ENCODE measurements at regions not wholly inside any gene's neighbourhood (a gene's known extent, or its start where the extent isn't known, plus 50 kb on each side); places are given as distances from the start of the nearest gene placed in this dataset.

- TF ChIP-seq CTCF (IDR thresholded peaks at IDR 0.05; ENCODE audit: insufficient read depth, low read length, poor library complexity, severe bottlenecking) = no peak
- no peak for TF ChIP-seq EZH2phosphoT487 (conservative IDR thresholded peaks at IDR 0.05; ENCODE audit: low read length)
Measured at GRCh38 chr6:14818422-14818884, 427.4 kb upstream of the JARID2 start.
